ENCODE measurements at regions not wholly inside any gene's neighbourhood (a gene's known extent, or its start where the extent isn't known, plus 50 kb on each side); places are given as distances from the start of the nearest gene placed in this dataset.

DNA sequence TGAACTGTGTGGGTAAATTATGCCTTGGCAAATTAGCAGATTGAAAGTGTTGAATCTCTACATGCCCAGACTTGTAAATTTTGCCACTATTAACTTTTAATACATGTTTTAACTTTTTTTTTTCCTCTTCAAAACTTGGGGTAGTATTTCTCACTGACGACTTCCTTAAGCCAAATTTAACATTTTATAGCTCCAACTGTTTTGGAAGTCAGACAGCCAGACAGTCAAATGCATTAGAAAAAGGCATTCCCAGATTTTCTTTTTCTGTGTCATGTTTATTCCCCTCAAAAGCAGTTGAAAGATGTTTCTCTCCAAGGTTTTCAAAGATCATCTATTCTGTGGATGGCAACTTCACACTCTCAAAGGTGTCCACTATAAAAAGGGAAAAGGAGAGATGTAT lies 226.8 kb upstream of the FN1 start:
- Histone ChIP-seq H3K36me3 (no peaks in the 10 kb centered on the region), H3K4me1 (peaks cover 11% of the 10 kb centered on the region), H3K27me3 (ENCODE audit: low read depth) (no peaks in the 10 kb centered on the region), H3K27ac (replicated peaks) (no peak overlapping the region), H3K4me3 (no peak overlapping the region), H3K9me3 (replicated peaks) (no peaks in the 10 kb centered on the region)
- no peak for DNase-seq
- intact Hi-C loops (cut with micrococcal nuclease), result no loop called here
- TF ChIP-seq, protein P1, sequence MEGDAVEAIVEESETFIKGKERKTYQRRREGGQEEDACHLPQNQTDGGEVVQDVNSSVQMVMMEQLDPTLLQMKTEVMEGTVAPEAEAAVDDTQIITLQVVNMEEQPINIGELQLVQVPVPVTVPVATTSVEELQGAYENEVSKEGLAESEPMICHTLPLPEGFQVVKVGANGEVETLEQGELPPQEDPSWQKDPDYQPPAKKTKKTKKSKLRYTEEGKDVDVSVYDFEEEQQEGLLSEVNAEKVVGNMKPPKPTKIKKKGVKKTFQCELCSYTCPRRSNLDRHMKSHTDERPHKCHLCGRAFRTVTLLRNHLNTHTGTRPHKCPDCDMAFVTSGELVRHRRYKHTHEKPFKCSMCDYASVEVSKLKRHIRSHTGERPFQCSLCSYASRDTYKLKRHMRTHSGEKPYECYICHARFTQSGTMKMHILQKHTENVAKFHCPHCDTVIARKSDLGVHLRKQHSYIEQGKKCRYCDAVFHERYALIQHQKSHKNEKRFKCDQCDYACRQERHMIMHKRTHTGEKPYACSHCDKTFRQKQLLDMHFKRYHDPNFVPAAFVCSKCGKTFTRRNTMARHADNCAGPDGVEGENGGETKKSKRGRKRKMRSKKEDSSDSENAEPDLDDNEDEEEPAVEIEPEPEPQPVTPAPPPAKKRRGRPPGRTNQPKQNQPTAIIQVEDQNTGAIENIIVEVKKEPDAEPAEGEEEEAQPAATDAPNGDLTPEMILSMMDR (IDR thresholded peaks at IDR 0.05; ENCODE audit: borderline replicate concordance), result no peak

DNA sequence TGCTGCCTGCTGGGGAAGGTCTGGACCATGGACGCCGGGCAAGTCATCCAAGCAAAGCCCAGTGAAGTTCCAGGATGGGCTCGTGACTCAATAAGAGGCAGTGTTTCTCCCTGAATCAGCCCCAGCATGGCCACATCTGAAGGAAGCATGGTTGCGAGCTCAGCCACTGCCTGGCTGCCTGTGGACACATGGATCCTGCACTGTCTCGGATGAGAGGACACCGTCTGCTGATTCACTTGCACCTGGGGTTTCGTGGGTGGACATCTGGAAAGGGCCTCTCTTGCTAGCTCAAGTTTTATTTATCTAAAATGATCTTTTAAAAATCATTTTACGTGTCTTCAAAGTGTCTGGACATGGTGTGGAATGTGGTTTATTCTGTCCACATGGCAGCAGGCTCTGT lies 224.8 kb upstream of the FN1 start:
- Histone ChIP-seq H3K4me3 (no peak overlapping the region), H3K36me3 (no peaks in the 10 kb centered on the region), H3K4me1 (peaks cover 11% of the 10 kb centered on the region), H3K27ac (replicated peaks) (no peak overlapping the region), H3K9me3 (replicated peaks) (no peaks in the 10 kb centered on the region), H3K27me3 (ENCODE audit: low read depth) (no peaks in the 10 kb centered on the region)
- TF ChIP-seq, protein P1 (IDR thresholded peaks at IDR 0.05; ENCODE audit: borderline replicate concordance), result no peak
- DNase-seq, result no peak
- intact Hi-C loops (cut with micrococcal nuclease), result no loop called here

DNA sequence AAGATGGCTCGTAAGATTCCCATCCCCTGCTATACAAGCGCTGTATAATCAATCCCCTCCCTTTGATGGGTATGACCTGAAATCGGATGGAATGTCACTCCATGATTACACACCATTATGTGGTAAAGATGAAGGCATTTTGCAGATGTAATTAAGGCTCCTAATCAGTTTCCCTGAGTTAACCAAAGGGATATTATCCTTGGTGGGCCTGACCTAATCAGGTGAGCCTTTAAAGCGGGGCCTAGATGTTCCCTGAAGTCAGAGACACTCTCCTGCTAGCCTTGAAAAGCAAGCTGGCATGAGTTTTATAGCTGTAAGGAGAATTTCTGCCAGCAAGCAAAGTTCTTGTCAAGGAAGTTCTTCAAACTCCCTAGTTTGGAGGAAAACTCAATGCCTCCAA lies 223.8 kb upstream of the FN1 start:
- no peaks in the 10 kb centered on the region for H3K9me3 ChIP-seq (replicated peaks)
- no peak overlapping the region for H3K4me3 ChIP-seq
- DNase-seq, result no peak
- no peaks in the 10 kb centered on the region for H3K27me3 ChIP-seq (ENCODE audit: low read depth)
- peaks cover 4% of the 10 kb centered on the region for H3K4me1 ChIP-seq
- H3K27ac ChIP-seq (replicated peaks), result no peak overlapping the region
- intact Hi-C loops (cut with micrococcal nuclease), result no loop called here
- TF ChIP-seq, protein P1 (IDR thresholded peaks at IDR 0.05; ENCODE audit: borderline replicate concordance), result no peak
- no peaks in the 10 kb centered on the region for H3K36me3 ChIP-seq

DNA sequence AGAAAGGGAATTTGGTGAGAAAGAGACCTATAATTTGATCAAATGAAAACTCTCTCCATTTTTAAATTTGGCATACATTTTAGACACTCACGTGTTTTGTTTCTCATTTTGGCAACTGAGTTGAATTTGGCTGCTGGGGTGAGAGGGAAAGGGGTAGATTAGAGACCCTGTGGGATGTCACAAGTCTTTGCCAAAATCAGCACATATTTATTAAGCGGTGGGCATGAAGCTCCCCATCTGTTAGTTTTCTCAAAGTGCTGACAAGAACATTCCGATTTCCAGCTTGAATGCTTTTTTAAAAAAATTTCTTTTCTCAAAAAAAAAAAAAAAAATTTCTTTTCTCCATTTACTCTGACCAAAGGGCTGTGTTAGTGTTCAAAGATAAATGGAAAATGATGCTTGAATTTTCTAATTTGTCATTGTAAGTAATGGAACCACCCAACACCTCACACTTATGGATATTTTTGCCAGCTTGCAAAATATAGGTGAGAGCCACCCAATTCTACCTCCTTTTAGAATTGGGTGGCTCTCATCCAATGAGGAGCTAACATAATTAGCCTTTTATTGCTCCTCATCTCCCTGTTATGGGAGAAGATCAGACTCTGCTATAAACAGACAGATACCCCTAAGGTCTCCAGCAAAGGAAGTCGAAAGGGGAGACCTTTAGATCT lies 222.9 kb upstream of the FN1 start:
- intact Hi-C loops (cut with micrococcal nuclease), result no loop called here
- TF ChIP-seq, protein P1 (IDR thresholded peaks at IDR 0.05; ENCODE audit: borderline replicate concordance), result no peak
- H3K9me3 ChIP-seq (replicated peaks), result no peaks in the 10 kb centered on the region
- no peak overlapping the region for H3K4me3 ChIP-seq
- H3K4me1 ChIP-seq, result no peaks in the 10 kb centered on the region
- H3K36me3 ChIP-seq, result no peaks in the 10 kb centered on the region
- H3K27me3 ChIP-seq (ENCODE audit: low read depth), result no peaks in the 10 kb centered on the region
- no peak for DNase-seq
- H3K27ac ChIP-seq (replicated peaks), result no peak overlapping the region

DNA sequence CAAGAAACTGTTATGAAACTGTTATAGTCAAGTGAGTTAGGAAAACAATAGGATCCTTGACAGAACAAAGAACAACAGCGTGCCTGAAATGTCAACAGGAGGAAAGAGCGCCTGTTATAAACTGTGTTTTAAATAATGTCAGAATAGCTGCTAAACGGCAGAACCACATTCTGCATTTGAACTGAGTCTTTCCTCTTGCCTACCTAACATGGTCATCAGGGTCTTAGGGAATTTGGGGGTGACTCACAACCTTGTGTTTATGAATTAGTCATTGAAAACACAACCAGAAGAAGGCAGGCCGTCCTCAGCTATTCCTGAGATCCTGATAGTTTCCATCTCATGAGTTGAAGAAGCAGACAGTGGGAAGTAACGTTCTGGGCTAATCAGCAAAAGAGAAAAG lies 222.0 kb upstream of the FN1 start:
- no peak for DNase-seq
- Histone ChIP-seq H3K4me1 (no peaks in the 10 kb centered on the region), H3K27me3 (ENCODE audit: low read depth) (no peaks in the 10 kb centered on the region), H3K9me3 (replicated peaks) (no peaks in the 10 kb centered on the region), H3K27ac (replicated peaks) (no peak overlapping the region), H3K36me3 (no peaks in the 10 kb centered on the region), H3K4me3 (no peak overlapping the region)
- TF ChIP-seq, protein P1 (IDR thresholded peaks at IDR 0.05; ENCODE audit: borderline replicate concordance), result no peak
- intact Hi-C loops (cut with micrococcal nuclease), result no loop called here
